Right lobe of liver (tissue), 4 donors: ENCODE measurements at regions not wholly inside any gene's neighbourhood (a gene's known extent, or its start where the extent isn't known, plus 50 kb on each side); places are given as distances from the start of the nearest gene placed in this dataset.

Source experiments
- POLR2A ChIP-seq: fragments of 450-650 bp; IDR thresholded peaks from one replicate; pipeline ENCODE4 v1.6.1; 2017; ENCODE audit warnings: antibody characterized with exemption, mild to moderate bottlenecking
- TF ChIP-seq, protein P1 (sequence below), 4 donors: fragments of 200-600 bp in 3 of 4; fragments of 450-650 bp in 1 of 4; IDR thresholded peaks; one replicate each; pipeline versions ENCODE4 v1.5.1 to v1.8.0; 2016 to 2022; ENCODE audit warnings: antibody characterized with exemption in 4 of 4, mild to moderate bottlenecking in 2 of 4
- donor health status: DM: no; HTN: no; CAD: no.
- donor health status: DM: no; HTN: no; CAD: no.
- donor health status: DM: no; HTN: yes; CAD: no.

DNA sequence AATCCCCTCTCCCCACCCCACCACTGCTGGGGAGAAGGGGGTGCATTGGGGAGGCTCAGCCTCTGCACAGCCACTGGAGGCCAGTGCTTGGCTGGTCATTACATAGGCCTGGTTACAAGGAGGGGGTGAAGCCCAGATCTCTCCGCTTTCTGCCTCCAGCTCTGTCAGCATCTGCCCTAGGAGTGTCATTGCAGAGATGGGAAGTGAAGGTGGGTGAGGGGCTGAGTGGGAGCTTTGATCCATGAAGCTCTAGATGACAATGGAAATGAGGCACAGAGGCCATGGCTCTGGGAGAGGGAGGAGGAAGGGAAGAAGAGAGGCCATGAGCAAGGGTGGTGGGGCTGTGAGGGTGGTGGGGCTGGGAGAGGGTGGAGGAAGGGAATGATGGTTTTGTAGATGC lies 411.6 kb downstream of the MATN1 start:
- TF ChIP-seq, protein P1, sequence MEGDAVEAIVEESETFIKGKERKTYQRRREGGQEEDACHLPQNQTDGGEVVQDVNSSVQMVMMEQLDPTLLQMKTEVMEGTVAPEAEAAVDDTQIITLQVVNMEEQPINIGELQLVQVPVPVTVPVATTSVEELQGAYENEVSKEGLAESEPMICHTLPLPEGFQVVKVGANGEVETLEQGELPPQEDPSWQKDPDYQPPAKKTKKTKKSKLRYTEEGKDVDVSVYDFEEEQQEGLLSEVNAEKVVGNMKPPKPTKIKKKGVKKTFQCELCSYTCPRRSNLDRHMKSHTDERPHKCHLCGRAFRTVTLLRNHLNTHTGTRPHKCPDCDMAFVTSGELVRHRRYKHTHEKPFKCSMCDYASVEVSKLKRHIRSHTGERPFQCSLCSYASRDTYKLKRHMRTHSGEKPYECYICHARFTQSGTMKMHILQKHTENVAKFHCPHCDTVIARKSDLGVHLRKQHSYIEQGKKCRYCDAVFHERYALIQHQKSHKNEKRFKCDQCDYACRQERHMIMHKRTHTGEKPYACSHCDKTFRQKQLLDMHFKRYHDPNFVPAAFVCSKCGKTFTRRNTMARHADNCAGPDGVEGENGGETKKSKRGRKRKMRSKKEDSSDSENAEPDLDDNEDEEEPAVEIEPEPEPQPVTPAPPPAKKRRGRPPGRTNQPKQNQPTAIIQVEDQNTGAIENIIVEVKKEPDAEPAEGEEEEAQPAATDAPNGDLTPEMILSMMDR (IDR thresholded peaks at IDR 0.05) = no peak
- TF ChIP-seq POLR2A = no peak
